ACC112 (cell line): ENCODE measurements at regions not wholly inside any gene's neighbourhood (a gene's known extent, or its start where the extent isn't known, plus 50 kb on each side); places are given as distances from the start of the nearest gene placed in this dataset.

Experiments
- H2AFZ ChIP-seq: fragments of 200-600 bp; sonication (generic); one replicate; pipeline ENCODE4 v1.6.0; 2017; ENCODE audit warnings: antibody characterized with exemption, low read length; ENCODE audit not compliant: unreplicated experiment
- H3K27ac ChIP-seq: fragments of 200-600 bp; sonication (generic); 2 replicates; pipeline ENCODE4 v1.5.1; 2014; ENCODE audit warnings: low read depth, mild to moderate bottlenecking, antibody characterized with exemption, low read length, moderate library complexity
- H3K27me3 ChIP-seq: fragments of 200-600 bp; sonication (generic); 2 replicates; pipeline ENCODE4 v1.6.1; 2014; ENCODE audit warnings: mild to moderate bottlenecking, antibody characterized with exemption, low read length, moderate library complexity, mixed read lengths; ENCODE audit not compliant: insufficient read depth
- H3K36me3 ChIP-seq: fragments of 200-600 bp; sonication (generic); 2 replicates; pipeline ENCODE4 v1.6.1; 2016; ENCODE audit warnings: mild to moderate bottlenecking, antibody characterized with exemption, low read length, moderate library complexity, mixed read lengths; ENCODE audit not compliant: insufficient read depth
- H3K4me1 ChIP-seq: fragments of 200-600 bp; sonication (generic); one replicate; pipeline ENCODE4 v1.6.1; 2016; ENCODE audit warnings: low read length, mixed read lengths; ENCODE audit not compliant: insufficient read depth, unreplicated experiment, control insufficient read depth
- H3K4me3 ChIP-seq: fragments of 200-600 bp; sonication (generic); 2 replicates; pipeline ENCODE4 v1.5.1; 2014; ENCODE audit warnings: mild to moderate bottlenecking, low read depth, low read length
- H3K79me2 ChIP-seq: fragments of 200-600 bp; sonication (generic); one replicate; pipeline ENCODE4 v1.6.0; 2016; ENCODE audit warnings: low read length; ENCODE audit not compliant: control insufficient read depth, unreplicated experiment, insufficient read depth

- H3K79me2 ChIP-seq, result no peaks in the 10 kb centered on the region
- H3K36me3 ChIP-seq, result peaks cover 10% of the 10 kb centered on the region; the same call in 1 of the 2 replicates
- no peak overlapping the region for H3K27ac ChIP-seq
- peaks cover 27% of the 10 kb centered on the region for H3K4me1 ChIP-seq
- no peak overlapping the region for H2AFZ ChIP-seq
- H3K27me3 ChIP-seq, result no peaks in the 10 kb centered on the region
- no peak overlapping the region for H3K4me3 ChIP-seq
Observed at GRCh38 chr3:104906001-104906639, 460.6 kb upstream of the ALCAM start.

GRCh38 chr3:104907507-104907906 is 459.2 kb upstream of the ALCAM start:
- Histone ChIP-seq H2AFZ (no peak overlapping the region), H3K4me3 (no peak overlapping the region), H3K36me3 (peaks cover 10% of the 10 kb centered on the region; the same call in 1 of the 2 replicates), H3K79me2 (no peaks in the 10 kb centered on the region), H3K27ac (peak overlapping the region; percentile 85), H3K27me3 (no peaks in the 10 kb centered on the region), H3K4me1 (peaks cover 27% of the 10 kb centered on the region)

- Histone ChIP-seq H3K4me1 (peaks cover 27% of the 10 kb centered on the region), H3K27ac (peak overlapping the region; percentile 71), H3K36me3 (peaks cover 6% of the 10 kb centered on the region; the same call in 1 of the 2 replicates), H3K27me3 (no peaks in the 10 kb centered on the region), H2AFZ (peak overlapping the region; percentile 72), H3K79me2 (no peaks in the 10 kb centered on the region), H3K4me3 (peak overlapping the region; percentile 26)
Observed at GRCh38 chr3:104908761-104909160, 457.9 kb upstream of the ALCAM start.

- Histone ChIP-seq H2AFZ (peak overlapping the region; percentile 72), H3K27ac (peak overlapping the region; percentile 71), H3K79me2 (no peaks in the 10 kb centered on the region), H3K27me3 (no peaks in the 10 kb centered on the region), H3K4me3 (peak overlapping the region; percentile 26), H3K36me3 (peaks cover 5% of the 10 kb centered on the region; the same call in 1 of the 2 replicates), H3K4me1 (peaks cover 27% of the 10 kb centered on the region)
Observed at GRCh38 chr3:104909198-104909597, 457.5 kb upstream of the ALCAM start.

GRCh38 chr3:104909721-104910120 is 457.0 kb upstream of the ALCAM start:
- Histone ChIP-seq H3K27ac (peak overlapping the region; percentile 71), H2AFZ (peak overlapping the region; percentile 72), H3K4me1 (peaks cover 27% of the 10 kb centered on the region), H3K27me3 (no peaks in the 10 kb centered on the region), H3K4me3 (peak overlapping the region; percentile 26), H3K79me2 (no peaks in the 10 kb centered on the region), H3K36me3 (peaks cover 5% of the 10 kb centered on the region; the same call in 1 of the 2 replicates)

- H3K27ac ChIP-seq, result no peak overlapping the region
- H3K79me2 ChIP-seq, result no peaks in the 10 kb centered on the region
- H3K36me3 ChIP-seq, result peaks cover 5% of the 10 kb centered on the region; the same call in 1 of the 2 replicates
- peak overlapping the region; percentile 92 for H2AFZ ChIP-seq
- H3K4me3 ChIP-seq, result peak overlapping the region; percentile 36; the same call in 1 of the 2 replicates
- H3K27me3 ChIP-seq, result no peaks in the 10 kb centered on the region
- H3K4me1 ChIP-seq, result peaks cover 33% of the 10 kb centered on the region
Observed at GRCh38 chr3:104911376-104911775, 455.3 kb upstream of the ALCAM start.

GRCh38 chr3:104916971-104917370 is 449.7 kb upstream of the ALCAM start:
- H3K27me3 ChIP-seq, result no peaks in the 10 kb centered on the region
- H3K27ac ChIP-seq, result 0 out of 2 replicates have a peak overlapping the region, but pooled peaks have one; percentile 3
- H3K79me2 ChIP-seq, result no peaks in the 10 kb centered on the region
- H2AFZ ChIP-seq, result no peak overlapping the region
- H3K4me1 ChIP-seq, result peaks cover 12% of the 10 kb centered on the region
- H3K4me3 ChIP-seq, result no peak overlapping the region
- no peaks in the 10 kb centered on the region for H3K36me3 ChIP-seq

GRCh38 chr3:104920512-104920911 is 446.2 kb upstream of the ALCAM start:
- no peak overlapping the region for H3K4me3 ChIP-seq
- H2AFZ ChIP-seq, result no peak overlapping the region
- no peak overlapping the region for H3K27ac ChIP-seq
- H3K4me1 ChIP-seq, result peaks cover 12% of the 10 kb centered on the region
- no peaks in the 10 kb centered on the region for H3K79me2 ChIP-seq
- no peaks in the 10 kb centered on the region for H3K27me3 ChIP-seq
- no peaks in the 10 kb centered on the region for H3K36me3 ChIP-seq

- Histone ChIP-seq H2AFZ (no peak overlapping the region), H3K27me3 (no peaks in the 10 kb centered on the region), H3K4me1 (peaks cover under 1% of the 10 kb centered on the region)
Observed at GRCh38 chr3:104933972-104934371, 432.7 kb upstream of the ALCAM start.

GRCh38 chr3:104935613-104936012 is 431.1 kb upstream of the ALCAM start:
- Histone ChIP-seq H3K79me2 (no peaks in the 10 kb centered on the region), H2AFZ (no peak overlapping the region), H3K27me3 (no peaks in the 10 kb centered on the region), H3K27ac (no peak overlapping the region), H3K4me1 (peaks cover 7% of the 10 kb centered on the region), H3K4me3 (no peak overlapping the region), H3K36me3 (no peaks in the 10 kb centered on the region)

More at GRCh38 chr3:104933972-104934371, 432.7 kb upstream of the ALCAM start:
- Histone ChIP-seq H3K79me2 (no peaks in the 10 kb centered on the region), H3K27ac (no peak overlapping the region), H3K4me3 (no peak overlapping the region), H3K36me3 (no peaks in the 10 kb centered on the region)

GRCh38 chr3:104939196-104939595 is 427.5 kb upstream of the ALCAM start:
- Histone ChIP-seq H3K4me3 (no peak overlapping the region), H3K4me1 (peaks cover 13% of the 10 kb centered on the region), H3K36me3 (no peaks in the 10 kb centered on the region), H3K27me3 (no peaks in the 10 kb centered on the region), H2AFZ (no peak overlapping the region), H3K27ac (no peak overlapping the region), H3K79me2 (no peaks in the 10 kb centered on the region)
